Breast epithelium (tissue), 3 donors: ENCODE measurements at regions not wholly inside any gene's neighbourhood (a gene's known extent, or its start where the extent isn't known, plus 50 kb on each side); places are given as distances from the start of the nearest gene placed in this dataset.

Experiments
- CTCF ChIP-seq, 3 donors: fragments of 450-650 bp; IDR thresholded peaks; one replicate each; pipeline ENCODE4 v1.5.1; 2016 to 2017; ENCODE audit warnings: antibody characterized with exemption in 3 of 3, mild to moderate bottlenecking in 3 of 3, moderate library complexity in 3 of 3
- POLR2A ChIP-seq: fragments of 450-650 bp; IDR thresholded peaks from one replicate; pipeline ENCODE4 v1.6.1; 2016; ENCODE audit warnings: antibody characterized with exemption, mild to moderate bottlenecking, moderate library complexity
- POLR2AphosphoS5 ChIP-seq, 3 donors: sonication (generic); formaldehyde crosslinking; IDR thresholded peaks; one replicate each; pipeline ENCODE4 v1.6.1; 2017; ENCODE audit warnings: antibody characterized with exemption in 3 of 3

GRCh38 chr1:200290010-200290685 lies 119.7 kb downstream of the ZNF281 start:
- no peak for TF ChIP-seq POLR2A
- no peak for TF ChIP-seq POLR2AphosphoS5 (IDR thresholded peaks at IDR 0.05)
- TF ChIP-seq CTCF (IDR thresholded peaks at IDR 0.05) = no peak
